ENCODE measurements at regions not wholly inside any gene's neighbourhood (a gene's known extent, or its start where the extent isn't known, plus 50 kb on each side); places are given as distances from the start of the nearest gene placed in this dataset.
"Not testable (repeated sequence)": the region's sequence is repeated elsewhere in the genome, so short reads cannot be mapped to it uniquely, and the experiment has no call there.

GRCh38 chr6:169093066-169093723, 160.5 kb downstream of the THBS2 start:
- peaks cover 0 to 29% (median 0%) of the 10 kb centered on the region in 4 donors for H3K4me1 ChIP-seq
- no peak for DNase-seq (ENCODE audit: low spot score in 2 of 2)
- no peak for TF ChIP-seq POLR2A (IDR thresholded peaks at IDR 0.05)
- TF ChIP-seq, protein P1, sequence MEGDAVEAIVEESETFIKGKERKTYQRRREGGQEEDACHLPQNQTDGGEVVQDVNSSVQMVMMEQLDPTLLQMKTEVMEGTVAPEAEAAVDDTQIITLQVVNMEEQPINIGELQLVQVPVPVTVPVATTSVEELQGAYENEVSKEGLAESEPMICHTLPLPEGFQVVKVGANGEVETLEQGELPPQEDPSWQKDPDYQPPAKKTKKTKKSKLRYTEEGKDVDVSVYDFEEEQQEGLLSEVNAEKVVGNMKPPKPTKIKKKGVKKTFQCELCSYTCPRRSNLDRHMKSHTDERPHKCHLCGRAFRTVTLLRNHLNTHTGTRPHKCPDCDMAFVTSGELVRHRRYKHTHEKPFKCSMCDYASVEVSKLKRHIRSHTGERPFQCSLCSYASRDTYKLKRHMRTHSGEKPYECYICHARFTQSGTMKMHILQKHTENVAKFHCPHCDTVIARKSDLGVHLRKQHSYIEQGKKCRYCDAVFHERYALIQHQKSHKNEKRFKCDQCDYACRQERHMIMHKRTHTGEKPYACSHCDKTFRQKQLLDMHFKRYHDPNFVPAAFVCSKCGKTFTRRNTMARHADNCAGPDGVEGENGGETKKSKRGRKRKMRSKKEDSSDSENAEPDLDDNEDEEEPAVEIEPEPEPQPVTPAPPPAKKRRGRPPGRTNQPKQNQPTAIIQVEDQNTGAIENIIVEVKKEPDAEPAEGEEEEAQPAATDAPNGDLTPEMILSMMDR (IDR thresholded peaks at IDR 0.05): no peak
- TF ChIP-seq EP300 (IDR thresholded peaks at IDR 0.05): no peak
- peaks cover 0 to 15% (median 2%) of the 10 kb centered on the region in 4 donors for H3K9me3 ChIP-seq
- no peaks in the 10 kb centered on the region for H3K36me3 ChIP-seq
- H3K27ac ChIP-seq: peak overlapping the region in 2 of 4 donors; percentile 20 to 28
- H3K27me3 ChIP-seq: no peaks in the 10 kb centered on the region
- WGBS, 2 donors: 63 to 64% methylated on average over 11 of the region's 11 CpGs
- no peak overlapping the region for H3K4me3 ChIP-seq

DNA sequence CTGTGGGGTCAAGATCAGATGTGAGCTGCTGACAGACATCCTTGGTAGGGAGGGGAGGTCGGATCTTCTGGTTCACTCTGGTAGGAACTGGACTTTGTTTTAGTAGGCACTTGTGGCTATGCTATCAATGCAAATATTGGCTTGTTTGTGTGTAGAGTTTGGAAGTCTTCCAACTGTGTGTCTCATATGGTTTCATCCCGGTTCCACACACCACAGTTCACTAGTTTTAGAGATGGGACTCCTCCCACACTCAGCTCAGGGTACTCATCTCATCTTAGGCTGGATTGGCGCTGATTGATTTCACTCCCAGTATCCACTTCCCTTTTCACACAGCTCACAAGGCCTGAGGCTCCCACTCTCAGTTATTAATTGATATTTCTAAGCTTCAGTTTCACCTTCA, 161.3 kb downstream of the THBS2 start:
- peaks cover 0 to 26% (median 0%) of the 10 kb centered on the region in 4 donors for H3K4me1 ChIP-seq
- H3K9me3 ChIP-seq: peaks cover 0 to 15% (median 2%) of the 10 kb centered on the region in 4 donors
- DNase-seq (ENCODE audit: low spot score in 2 of 2): no peak
- 37 to 43% methylated on average over 3 of the region's 3 CpGs for WGBS, 2 donors
- no peak overlapping the region for H3K4me3 ChIP-seq
- TF ChIP-seq EP300 (IDR thresholded peaks at IDR 0.05) (no peak), POLR2A (IDR thresholded peaks at IDR 0.05) (no peak)
- TF ChIP-seq, protein P1 (IDR thresholded peaks at IDR 0.05): no peak
- peak overlapping the region in 2 of 4 donors; percentile 28 for H3K27ac ChIP-seq
- H3K36me3 ChIP-seq: no peaks in the 10 kb centered on the region
- no peaks in the 10 kb centered on the region for H3K27me3 ChIP-seq

- not testable (repeated sequence) for H3K4me3 ChIP-seq; DNase-seq (ENCODE audit: low spot score in 2 of 2); H3K36me3 ChIP-seq; H3K27me3 ChIP-seq; H3K27ac ChIP-seq
- peaks cover 0 to 15% (median 2%) of the 10 kb centered on the region in 4 donors for H3K9me3 ChIP-seq
- 66 to 83% methylated on average over 2 of the region's 2 CpGs for WGBS, 2 donors
- peaks cover 0 to 19% (median 0%) of the 10 kb centered on the region in 4 donors for H3K4me1 ChIP-seq
Observed at GRCh38 chr6:169090514-169091127, 163.0 kb downstream of the THBS2 start.

DNA sequence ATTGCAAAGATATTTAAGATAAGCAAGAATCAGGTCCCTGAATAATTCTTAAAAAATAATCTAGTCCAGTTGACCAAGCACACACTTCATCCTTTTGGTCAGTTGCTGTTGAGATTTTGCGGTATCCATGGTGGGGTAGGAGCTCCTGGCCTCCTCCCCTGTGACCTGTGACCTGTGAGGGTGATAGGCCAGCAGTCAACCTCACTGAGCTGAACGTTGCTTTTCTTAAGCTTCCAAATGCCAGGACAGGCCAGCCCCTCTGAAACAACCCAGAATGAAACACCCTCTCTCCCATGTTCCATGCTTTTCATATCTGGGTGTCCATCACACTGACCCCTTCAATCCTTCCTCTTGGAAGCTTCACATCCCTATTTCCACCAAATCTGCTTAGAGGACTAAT, 164.9 kb downstream of the THBS2 start:
- WGBS, 2 donors: 55 to 58% methylated on average over 2 of the region's 2 CpGs
- no peak for DNase-seq (ENCODE audit: low spot score in 2 of 2)
- H3K27ac ChIP-seq: no peak overlapping the region
- H3K4me3 ChIP-seq: no peak overlapping the region
- no peak for TF ChIP-seq EP300 (IDR thresholded peaks at IDR 0.05)
- TF ChIP-seq POLR2A (IDR thresholded peaks at IDR 0.05): no peak
- TF ChIP-seq, protein P1 (IDR thresholded peaks at IDR 0.05): no peak
- no peaks in the 10 kb centered on the region for H3K36me3 ChIP-seq
- H3K9me3 ChIP-seq: peaks cover 0 to 15% (median 2%) of the 10 kb centered on the region in 4 donors
- H3K27me3 ChIP-seq: no peaks in the 10 kb centered on the region
- H3K4me1 ChIP-seq: peaks cover 0 to 8% (median 0%) of the 10 kb centered on the region in 4 donors

DNA sequence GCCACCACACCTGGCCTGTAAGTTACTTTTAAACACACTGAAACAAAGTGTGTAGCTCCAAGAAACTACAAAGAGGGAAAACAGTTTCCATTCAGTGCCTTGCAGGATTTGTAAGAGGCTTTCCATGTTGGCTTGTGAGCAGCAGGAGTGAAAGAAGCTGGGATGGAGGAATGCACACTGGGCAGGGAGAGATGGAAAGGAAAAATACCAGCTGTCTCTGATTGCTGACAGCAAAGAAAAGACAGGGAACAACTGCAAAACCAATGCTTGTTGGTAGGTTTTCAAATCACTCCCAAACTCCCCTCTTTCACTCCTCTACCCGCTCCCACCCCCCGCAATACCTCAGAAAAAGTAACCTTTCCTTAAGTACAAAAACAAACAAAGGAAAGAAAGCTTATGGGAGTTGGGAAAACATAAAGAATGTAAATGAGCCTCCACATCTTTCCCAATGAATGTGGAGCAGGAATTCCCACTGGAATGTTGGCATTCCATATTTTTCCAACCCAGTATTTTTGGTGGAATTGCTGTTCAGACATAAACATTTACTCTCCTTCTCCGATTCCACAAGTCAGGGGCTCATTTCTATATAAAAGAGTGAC, 166.1 kb downstream of the THBS2 start:
- TF ChIP-seq EP300 (IDR thresholded peaks at IDR 0.05) (no peak), POLR2A (IDR thresholded peaks at IDR 0.05) (no peak)
- TF ChIP-seq, protein P1 (IDR thresholded peaks at IDR 0.05): no peak
- Histone ChIP-seq H3K4me1 (no peaks in the 10 kb centered on the region), H3K9me3 (peaks cover 0 to 15% (median 2%) of the 10 kb centered on the region in 4 donors), H3K27ac (no peak overlapping the region), H3K4me3 (no peak overlapping the region), H3K36me3 (no peaks in the 10 kb centered on the region), H3K27me3 (no peaks in the 10 kb centered on the region)
- DNase-seq (ENCODE audit: low spot score in 2 of 2): no peak
- WGBS, 2 donors: 65 to 67% methylated on average over 3 of the region's 3 CpGs

- peaks cover 0 to 15% (median 2%) of the 10 kb centered on the region in 4 donors for H3K9me3 ChIP-seq
- not testable (repeated sequence) for H3K4me1 ChIP-seq; H3K27me3 ChIP-seq; H3K27ac ChIP-seq; DNase-seq (ENCODE audit: low spot score in 2 of 2); H3K36me3 ChIP-seq; H3K4me3 ChIP-seq
- 94 to 95% methylated on average over 6 of the region's 6 CpGs for WGBS, 2 donors
Observed at GRCh38 chr6:169086616-169087015, 167.0 kb downstream of the THBS2 start.

Data from tibial nerve (tissue), 4 donors.